ENCODE measurements at regions not wholly inside any gene's neighbourhood (a gene's known extent, or its start where the extent isn't known, plus 50 kb on each side); places are given as distances from the start of the nearest gene placed in this dataset.

GRCh38 chr12:93043192-93043876, 114.2 kb upstream of the EEA1 start:
- DNase-seq (ENCODE audit: low spot score), result no peak

- no peak for DNase-seq (ENCODE audit: low spot score)
These were observed 114.7 kb upstream of the EEA1 start for GRCh38 chr12:93043877-93044209.

GRCh38 chr12:93047118-93047517, 118.0 kb upstream of the EEA1 start:
- DNase-seq (ENCODE audit: low spot score), result no peak

GRCh38 chr12:93048656-93049055, 119.6 kb upstream of the EEA1 start:
- DNase-seq (ENCODE audit: low spot score), result peak; percentile 81

GRCh38 chr12:93050026-93050747, 121.1 kb upstream of the EEA1 start:
- no peak for DNase-seq (ENCODE audit: low spot score)

- no peak for DNase-seq (ENCODE audit: low spot score)
These were observed 121.6 kb upstream of the EEA1 start for GRCh38 chr12:93050748-93051081.

- no peak for DNase-seq (ENCODE audit: low spot score)
These were observed 124.9 kb upstream of the EEA1 start for GRCh38 chr12:93054021-93054420.

- DNase-seq (ENCODE audit: low spot score), result no peak
These were observed 126.1 kb upstream of the EEA1 start for GRCh38 chr12:93055221-93055620.

GRCh38 chr12:93056971-93057535, 128.0 kb upstream of the EEA1 start:
- DNase-seq (ENCODE audit: low spot score), result no peak

- no peak for DNase-seq (ENCODE audit: low spot score)
These were observed 129.2 kb upstream of the EEA1 start for GRCh38 chr12:93058280-93058679.

GRCh38 chr12:93059288-93059687, 130.2 kb upstream of the EEA1 start:
- no peak for DNase-seq (ENCODE audit: low spot score)

- DNase-seq (ENCODE audit: low spot score), result no peak
These were observed 131.0 kb upstream of the EEA1 start for GRCh38 chr12:93059925-93060665.

- no peak for DNase-seq (ENCODE audit: low spot score)
These were observed 131.8 kb upstream of the EEA1 start for GRCh38 chr12:93060666-93061472.

GRCh38 chr12:93061473-93062419, 132.7 kb upstream of the EEA1 start:
- DNase-seq (ENCODE audit: low spot score), result no peak

GRCh38 chr12:93065896-93066295, 136.8 kb upstream of the EEA1 start:
- DNase-seq (ENCODE audit: low spot score), result no peak

GRCh38 chr12:93072340-93072739, 143.2 kb upstream of the EEA1 start:
- no peak for DNase-seq (ENCODE audit: low spot score)

- no peak for DNase-seq (ENCODE audit: low spot score)
These were observed 144.2 kb upstream of the EEA1 start for GRCh38 chr12:93073324-93073723.

- no peak for DNase-seq (ENCODE audit: low spot score)
These were observed 149.0 kb upstream of the EEA1 start for GRCh38 chr12:93078059-93078458.

- no peak for DNase-seq (ENCODE audit: low spot score)
These were observed 149.5 kb upstream of the EEA1 start for GRCh38 chr12:93078577-93078976.

- no peak for DNase-seq (ENCODE audit: low spot score)
These were observed 150.2 kb upstream of the EEA1 start for GRCh38 chr12:93079271-93079670.

GRCh38 chr12:93079976-93080375, 150.9 kb upstream of the EEA1 start:
- DNase-seq (ENCODE audit: low spot score), result no peak

Data from HT-29 (cell line).